ENCODE measurements at regions not wholly inside any gene's neighbourhood (a gene's known extent, or its start where the extent isn't known, plus 50 kb on each side); places are given as distances from the start of the nearest gene placed in this dataset.

DNA sequence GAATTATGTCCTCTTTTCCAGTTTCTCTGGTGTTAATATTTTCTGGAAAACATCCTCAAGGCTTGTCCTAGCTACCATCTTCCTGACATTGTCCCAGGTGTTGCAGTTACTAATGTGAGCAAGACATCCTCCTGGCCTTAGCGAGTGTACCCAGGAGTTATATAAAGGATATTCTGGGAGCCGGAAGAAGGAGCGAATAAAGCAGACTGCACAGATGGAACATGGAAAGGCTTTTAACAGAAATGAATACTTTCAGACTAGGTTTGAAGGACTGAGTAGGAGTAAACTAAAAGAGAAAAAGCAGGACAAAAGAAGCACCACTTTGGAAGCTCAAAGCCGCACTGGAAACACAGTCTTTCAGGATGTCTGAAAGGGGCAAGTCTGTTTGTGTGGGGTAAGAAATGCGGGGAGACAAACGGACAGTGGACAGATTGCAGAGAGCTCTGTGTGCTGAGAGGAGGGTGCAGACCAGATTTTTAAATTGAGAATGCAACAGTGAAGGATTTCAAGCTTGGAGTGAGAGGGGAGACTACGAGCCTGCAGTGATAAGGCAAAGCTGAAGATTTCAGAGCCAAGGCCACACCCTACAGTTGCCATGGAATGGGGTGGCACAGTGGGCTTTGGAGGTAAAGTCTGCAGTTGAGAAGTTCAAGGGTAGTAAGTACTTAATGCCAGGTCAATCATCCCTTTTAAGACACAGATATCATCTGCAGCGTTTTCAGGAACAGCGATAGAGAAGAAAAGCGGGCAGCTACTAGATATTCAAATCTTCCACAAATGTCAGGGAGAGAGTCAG is 94.1 kb upstream of the TAF11L2 start:
- TF ChIP-seq CTCF (IDR thresholded peaks at IDR 0.05; ENCODE audit: low read depth, low read length, poor library complexity, severe bottlenecking) (no peak), EZH2phosphoT487 (IDR thresholded peaks at IDR 0.05; ENCODE audit: borderline replicate concordance, low read length) (no peak)

Data from DOHH2 (cell line).